IMR-90 (cell line): ENCODE measurements at regions not wholly inside any gene's neighbourhood (a gene's known extent, or its start where the extent isn't known, plus 50 kb on each side); places are given as distances from the start of the nearest gene placed in this dataset.

Experiments used
- ATAC-seq: fragments of 200-7000 bp; cut with Tn5 transposase; 2 replicates; pipeline ENCODE4 v1.9.1; 2020; ENCODE audit warnings: low read depth, mild to moderate bottlenecking, moderate library complexity
- BruUV-seq: library from RNA; stranded (reverse); fragments of 400-500 nt; replicated peaks from 2 replicates; lab custom pipeline; 2021; lab: Mats Ljungman, UMichigan
- CTCF ChIA-PET: fragments of 300-600 bp; formaldehyde crosslinking; extraction: SDS; loops from one replicate; lab custom pipeline; 2021; ENCODE audit warnings: antibody characterized with exemption; lab: Yijun Ruan, JAX
- POLR2A ChIA-PET: fragments of 300-600 bp; sonication (Branson Sonifier 250); formaldehyde crosslinking; loops from one replicate; lab custom pipeline; 2022; ENCODE audit warnings: antibody characterized with exemption; ENCODE audit not compliant: unreplicated experiment; lab: Charles Lee
- DNase-seq: peaks from one replicate; pipeline ENCODE4 v3.0.0; 2013
- H2AFZ ChIP-seq: replicated peaks from 2 replicates; pipeline ENCODE3; 2013; ENCODE audit warnings: low read length, mild to moderate bottlenecking; ENCODE audit not compliant: poor library complexity
- H2AK5ac ChIP-seq: 2 replicates; pipeline ENCODE4 v1.6.1; 2013; ENCODE audit warnings: low read depth, low read length, inconsistent platforms
- H2AK9ac ChIP-seq: replicated peaks from 2 replicates; pipeline ENCODE3; 2013; ENCODE audit warnings: mild to moderate bottlenecking, low read depth, low read length, moderate library complexity; ENCODE audit not compliant: poor library complexity
- H2BK120ac ChIP-seq: 2 replicates; pipeline ENCODE4 v1.6.1; 2013; ENCODE audit warnings: low read depth, low read length, inconsistent platforms
- H2BK15ac ChIP-seq: 3 replicates; pipeline ENCODE4 v1.6.1; 2013; ENCODE audit warnings: low read depth, low read length, inconsistent platforms
- H2BK20ac ChIP-seq: 2 replicates; pipeline ENCODE4 v1.6.1; 2013; ENCODE audit warnings: low read depth, mild to moderate bottlenecking, inconsistent platforms, low read length, moderate library complexity
- H2BK5ac ChIP-seq: 2 replicates; pipeline ENCODE4 v1.6.1; 2013; ENCODE audit warnings: mild to moderate bottlenecking, low read depth, low read length, inconsistent platforms; ENCODE audit not compliant: poor library complexity, severe bottlenecking
- H3K14ac ChIP-seq: replicated peaks from 2 replicates; pipeline ENCODE4 v1.6.1; 2013; ENCODE audit warnings: low read depth, low read length, inconsistent platforms
- H3K18ac ChIP-seq: 2 replicates; pipeline ENCODE4 v1.6.1; 2013; ENCODE audit warnings: low read depth, low read length, control low read depth
- H3K23ac ChIP-seq: 2 replicates; pipeline ENCODE4 v1.6.1; 2013; ENCODE audit warnings: low read depth, low read length, inconsistent platforms
- H3K27ac ChIP-seq: 2 replicates; pipeline ENCODE4 v1.5.1; 2013; ENCODE audit warnings: mild to moderate bottlenecking, control low read depth, low read length; ENCODE audit not compliant: insufficient read depth
- H3K27me3 ChIP-seq: 2 replicates; pipeline ENCODE4 v1.6.1; 2013; ENCODE audit warnings: low read length; ENCODE audit not compliant: control insufficient read depth, insufficient read depth
- H3K36me3 ChIP-seq: 2 replicates; pipeline ENCODE4 v1.6.1; 2013; ENCODE audit warnings: low read length, mixed read lengths; ENCODE audit not compliant: control insufficient read depth, insufficient read depth
- H3K4ac ChIP-seq: 2 replicates; pipeline ENCODE4 v1.6.1; 2013; ENCODE audit warnings: low read depth, low read length, inconsistent platforms
- H3K4me1 ChIP-seq: 2 replicates; pipeline ENCODE4 v1.6.1; 2013; ENCODE audit warnings: low read length, mixed read lengths; ENCODE audit not compliant: control insufficient read depth, insufficient read depth
- H3K4me2 ChIP-seq: 2 replicates; pipeline ENCODE4 v1.6.1; 2013; ENCODE audit warnings: low read depth, mild to moderate bottlenecking, control low read depth, low read length, moderate library complexity
- H3K4me3 ChIP-seq: 2 replicates; pipeline ENCODE4 v1.5.1; 2013; ENCODE audit warnings: low read depth, mild to moderate bottlenecking, control low read depth, low read length, moderate library complexity; ENCODE audit not compliant: insufficient read depth
- H3K56ac ChIP-seq: 2 replicates; pipeline ENCODE4 v1.6.1; 2013; ENCODE audit warnings: low read length, inconsistent platforms; ENCODE audit not compliant: insufficient read depth; ENCODE audit errors: extremely low read depth
- H3K79me1 ChIP-seq, 2 experiments: 2 replicates each; pipeline ENCODE4 v1.6.1; 2013; ENCODE audit warnings: low read length in 2 of 2, inconsistent platforms in 1 of 2, low read depth in 1 of 2
- H3K9ac ChIP-seq: 2 replicates; pipeline ENCODE4 v1.6.1; 2013; ENCODE audit warnings: low read depth, low read length, control low read depth
- H3K9me1 ChIP-seq: 2 replicates; pipeline ENCODE4 v1.6.1; 2013; ENCODE audit warnings: low read length, inconsistent platforms; ENCODE audit not compliant: insufficient read depth
- H3K9me3 ChIP-seq: 2 replicates; pipeline ENCODE4 v1.6.1; 2013; ENCODE audit warnings: low read length; ENCODE audit not compliant: control insufficient read depth, insufficient read depth
- H4K20me1 ChIP-seq: 2 replicates; pipeline ENCODE4 v1.6.1; 2013; ENCODE audit warnings: low read length, inconsistent platforms; ENCODE audit not compliant: insufficient read depth
- H4K5ac ChIP-seq: 2 replicates; pipeline ENCODE4 v1.6.1; 2013; ENCODE audit warnings: mild to moderate bottlenecking, low read depth, low read length, control low read depth
- H4K8ac ChIP-seq, 2 experiments: 2 replicates each; pipeline ENCODE4 v1.6.1; 2013; ENCODE audit warnings: low read depth in 2 of 2, low read length in 2 of 2, control low read depth in 1 of 2, inconsistent platforms in 1 of 2
- H4K91ac ChIP-seq: 2 replicates; pipeline ENCODE4 v1.6.1; 2013; ENCODE audit warnings: low read depth, low read length, inconsistent platforms; ENCODE audit not compliant: insufficient read depth
- BHLHE40 ChIP-seq: fragments of 150-350 bp; IDR thresholded peaks from 2 replicates; pipeline ENCODE4 v1.6.1; 2016; ENCODE audit warnings: mild to moderate bottlenecking, low read depth, low read length
- CEBPB ChIP-seq: IDR thresholded peaks from 2 replicates; pipeline ENCODE4 v1.6.1; 2012; ENCODE audit warnings: low read depth, low read length, improper control_type of control experiment
- CHD1 ChIP-seq: IDR thresholded peaks from 2 replicates; pipeline ENCODE4 v1.6.1; 2012; ENCODE audit warnings: low read depth, low read length, improper control_type of control experiment
- CTCF ChIP-seq: conservative IDR thresholded peaks from 2 replicates; pipeline ENCODE4 v1.5.1; 2012; ENCODE audit warnings: mild to moderate bottlenecking, low read depth, low read length, improper control_type of control experiment
- ELK1 ChIP-seq: fragments of 150-350 bp; IDR thresholded peaks from 2 replicates; pipeline ENCODE4 v1.6.1; 2016; ENCODE audit warnings: low read depth, mild to moderate bottlenecking, low read length, moderate library complexity, borderline replicate concordance
- FOS ChIP-seq: fragments of 150-350 bp; IDR thresholded peaks from 2 replicates; pipeline ENCODE4 v1.6.1; 2016; ENCODE audit warnings: low read depth, low read length
- MAFK ChIP-seq: IDR thresholded peaks from 2 replicates; pipeline ENCODE4 v1.6.1; 2012; ENCODE audit warnings: low read depth, low read length, improper control_type of control experiment
- MAZ ChIP-seq: IDR thresholded peaks from 2 replicates; pipeline ENCODE4 v1.6.1; 2012; ENCODE audit warnings: low read depth, mild to moderate bottlenecking, low read length, improper control_type of control experiment, moderate library complexity, borderline replicate concordance
- MXI1 ChIP-seq: IDR thresholded peaks from 2 replicates; pipeline ENCODE4 v1.6.1; 2012; ENCODE audit warnings: low read depth, mild to moderate bottlenecking, low read length, moderate library complexity, borderline replicate concordance
- NFE2L2 ChIP-seq: fragments of 150-350 bp; IDR thresholded peaks from 2 replicates; pipeline ENCODE4 v1.6.1; 2016; ENCODE audit warnings: low read depth, mild to moderate bottlenecking, low read length
- POLR2A ChIP-seq: IDR thresholded peaks from 2 replicates; pipeline ENCODE4 v1.6.1; 2012; ENCODE audit warnings: mild to moderate bottlenecking, low read depth, low read length
- RAD21 ChIP-seq: IDR thresholded peaks from 2 replicates; pipeline ENCODE4 v1.6.1; 2012; ENCODE audit warnings: low read length, improper control_type of control experiment
- RCOR1 ChIP-seq: IDR thresholded peaks from 2 replicates; pipeline ENCODE4 v1.6.1; 2012; ENCODE audit warnings: mild to moderate bottlenecking, low read length, improper control_type of control experiment; ENCODE audit not compliant: insufficient replicate concordance
- RFX5 ChIP-seq: IDR thresholded peaks from 2 replicates; pipeline ENCODE4 v1.8.0; 2012; ENCODE audit warnings: low read depth, mild to moderate bottlenecking, low read length, moderate library complexity
- SMC3 ChIP-seq: fragments of 150-350 bp; IDR thresholded peaks from 2 replicates; pipeline ENCODE4 v1.6.1; 2016; ENCODE audit warnings: low read depth, mild to moderate bottlenecking, antibody characterized with exemption, low read length, moderate library complexity
- USF2 ChIP-seq: fragments of 150-350 bp; IDR thresholded peaks from 2 replicates; pipeline ENCODE4 v1.6.1; 2017; ENCODE audit warnings: mild to moderate bottlenecking, antibody characterized with exemption, low read length, low read depth
- WGBS, 2 experiments: methylation state at CpG; one replicate each; pipeline versions ENCODE4 v1.1.5 to v1.1.7; 2013; ENCODE audit warnings: missing lambda C conversion rate in 2 of 2; ENCODE audit not compliant: insufficient read length in 1 of 2; ENCODE audit errors: extremely low coverage in 2 of 2; 5-methylcytosine and 5-hydroxymethylcytosine counted together
- dilution Hi-C: fragments of 300-500 bp; cut with HindIII; formaldehyde crosslinking; loops from one replicate; pipeline ENCODE4 v1.14.3; 2018; ENCODE audit warnings: low sequenced_read_pairs; ENCODE audit not compliant: unreplicated experiment
- in situ Hi-C: fragments of 300-500 bp; cut with MboI; formaldehyde crosslinking; loops from 3 replicates; pipeline ENCODE4 v1.14.3; 2019; ENCODE audit warnings: low sequenced_read_pairs, inconsistent platforms, mixed read lengths
- intact Hi-C: fragments of 100-400 bp; cut with micrococcal nuclease; formaldehyde crosslinking; loops from 2 replicates; pipeline ENCODE4 v1.10.0; 2022

- no peak overlapping the region for H3K9ac ChIP-seq
- H4K91ac ChIP-seq: no peak overlapping the region
- H3K4me2 ChIP-seq: no peak overlapping the region
- H3K4me3 ChIP-seq: no peak overlapping the region
- H2AK9ac ChIP-seq: no peak overlapping the region
- H3K27ac ChIP-seq: no peak overlapping the region
- no peak overlapping the region for H4K8ac ChIP-seq
- H3K4ac ChIP-seq: no peak overlapping the region
- H3K9me1 ChIP-seq: no peaks in the 10 kb centered on the region
- dilution Hi-C loops (no loop called here), in situ Hi-C loops (no loop called here), intact Hi-C loops (no loop called here)
- ATAC-seq: no peak
- H2AK5ac ChIP-seq: no peak overlapping the region
- no peaks in the 10 kb centered on the region for H3K36me3 ChIP-seq
- DNase-seq: no peak
- no TSS peak for BruUV-seq
- TF ChIP-seq CTCF: no peak
- TF ChIP-seq CEBPB: no peak
- no peak for TF ChIP-seq FOS
- TF ChIP-seq USF2: no peak
- TF ChIP-seq MAZ: no peak
- TF ChIP-seq MXI1: no peak
- TF ChIP-seq NFE2L2: no peak
- TF ChIP-seq POLR2A: no peak
- no peak for TF ChIP-seq SMC3
- no peak for TF ChIP-seq MAFK
- no peak for TF ChIP-seq RCOR1
- no peak for TF ChIP-seq ELK1
- no peak for TF ChIP-seq BHLHE40
- no peak for TF ChIP-seq RAD21
- no peak for TF ChIP-seq CHD1
- no peak for TF ChIP-seq RFX5
- no peak overlapping the region for H3K18ac ChIP-seq
- H3K4me1 ChIP-seq: peaks cover 3% of the 10 kb centered on the region; the same call in 1 of the 2 replicates
- no peak overlapping the region for H2BK20ac ChIP-seq
- H3K79me1 ChIP-seq: no peaks in the 10 kb centered on the region
- H3K27me3 ChIP-seq: peaks cover 11% of the 10 kb centered on the region; the same call in 1 of the 2 replicates
- no peak overlapping the region for H2BK120ac ChIP-seq
- POLR2A ChIA-PET: no interaction called here
- H3K14ac ChIP-seq: no peak overlapping the region
- H4K20me1 ChIP-seq: no peaks in the 10 kb centered on the region
- no peak overlapping the region for H2AFZ ChIP-seq
- CTCF ChIA-PET: no interaction called here
- no peak overlapping the region for H4K5ac ChIP-seq
- H3K23ac ChIP-seq: no peak overlapping the region
- H3K56ac ChIP-seq: no peak overlapping the region
- H2BK5ac ChIP-seq: no peak overlapping the region
- H2BK15ac ChIP-seq: no peak overlapping the region
- no CpG with 5 or more reads among the region's 3 CpGs for WGBS, 2 experiments
- no peaks in the 10 kb centered on the region; the same call in 1 of the 2 replicates for H3K9me3 ChIP-seq
Observed at GRCh38 chr6:111943726-111944125, 70.5 kb upstream of the FYN start.
